ENCODE measurements at regions not wholly inside any gene's neighbourhood (a gene's known extent, or its start where the extent isn't known, plus 50 kb on each side); places are given as distances from the start of the nearest gene placed in this dataset.

- TF ChIP-seq CTCF (IDR thresholded peaks at IDR 0.05) (no peak), EZH2 (IDR thresholded peaks at IDR 0.05) (no peak)
Observed at GRCh38 chr4:22170353-22170752, 221.8 kb upstream of the KCNIP4 start.

Measured in neural progenitor cell (in vitro differentiated cells).